ENCODE measurements at regions not wholly inside any gene's neighbourhood (a gene's known extent, or its start where the extent isn't known, plus 50 kb on each side); places are given as distances from the start of the nearest gene placed in this dataset.
"Not testable (repeated sequence)": the region's sequence is repeated elsewhere in the genome, so short reads cannot be mapped to it uniquely, and the experiment has no call there.

DNA sequence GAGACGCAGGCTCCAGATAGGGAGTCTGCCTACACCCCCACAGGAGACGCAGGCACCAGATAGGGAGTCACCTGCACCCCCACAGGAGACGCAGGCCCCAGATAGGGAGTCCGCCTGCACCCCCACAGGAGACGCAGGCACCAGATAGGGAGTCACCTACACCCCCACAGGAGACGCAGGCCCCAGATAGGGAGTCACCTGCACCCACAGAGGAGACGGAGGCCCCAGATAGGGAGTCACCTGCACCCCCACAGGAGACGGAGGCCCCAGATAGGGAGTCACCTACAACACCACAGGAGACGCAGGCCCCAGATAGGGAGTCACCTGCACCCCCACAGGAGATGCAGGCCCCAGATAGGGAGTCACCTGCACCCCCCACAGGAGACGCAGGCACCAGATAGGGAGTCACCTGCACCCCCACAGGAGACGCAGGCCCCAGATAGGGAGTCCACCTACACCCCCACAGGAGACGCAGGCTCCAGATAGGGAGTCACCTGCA, 77.2 kb upstream of the PPP2R2D start:
- not testable (repeated sequence) for DNase-seq

DNA sequence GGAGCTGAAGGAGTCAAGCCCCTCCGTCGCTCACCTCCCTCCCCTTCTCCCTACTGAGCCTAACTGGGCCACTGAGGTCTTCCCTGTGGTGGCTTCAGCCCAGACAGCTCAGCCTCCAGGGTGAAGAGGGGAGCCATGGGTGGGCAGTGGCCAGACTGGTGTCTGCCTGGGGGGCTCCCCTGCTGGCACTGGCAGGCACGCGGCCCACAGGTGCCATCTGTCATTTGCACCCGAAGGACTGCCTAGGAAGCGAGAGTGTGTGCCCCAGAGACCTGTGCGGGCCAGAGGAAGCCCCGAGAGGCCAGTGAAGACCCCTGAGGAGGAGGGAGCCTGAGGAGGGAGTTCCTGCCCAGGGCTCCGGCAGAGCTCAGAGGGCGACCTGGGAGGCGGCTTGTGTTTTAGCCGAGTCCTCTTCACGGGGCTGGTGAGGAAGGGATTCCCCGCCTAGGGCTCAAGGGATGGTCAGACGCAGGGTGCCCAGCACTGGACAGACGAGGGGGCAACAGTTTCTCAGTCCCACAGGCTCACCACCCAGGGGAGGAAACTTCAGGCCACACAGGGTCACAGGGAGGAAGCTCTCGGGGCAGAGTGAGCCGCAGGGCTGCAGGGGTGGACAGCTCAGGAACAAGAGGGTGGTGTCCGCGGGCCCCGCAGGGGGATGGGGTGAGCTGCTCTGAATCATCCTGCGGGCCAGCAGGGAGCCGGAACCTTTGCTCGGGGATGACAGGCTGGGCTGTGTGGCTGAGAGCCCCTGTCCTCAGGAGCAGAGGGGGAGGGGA, 76.2 kb upstream of the PPP2R2D start:
- no peak for DNase-seq

DNA sequence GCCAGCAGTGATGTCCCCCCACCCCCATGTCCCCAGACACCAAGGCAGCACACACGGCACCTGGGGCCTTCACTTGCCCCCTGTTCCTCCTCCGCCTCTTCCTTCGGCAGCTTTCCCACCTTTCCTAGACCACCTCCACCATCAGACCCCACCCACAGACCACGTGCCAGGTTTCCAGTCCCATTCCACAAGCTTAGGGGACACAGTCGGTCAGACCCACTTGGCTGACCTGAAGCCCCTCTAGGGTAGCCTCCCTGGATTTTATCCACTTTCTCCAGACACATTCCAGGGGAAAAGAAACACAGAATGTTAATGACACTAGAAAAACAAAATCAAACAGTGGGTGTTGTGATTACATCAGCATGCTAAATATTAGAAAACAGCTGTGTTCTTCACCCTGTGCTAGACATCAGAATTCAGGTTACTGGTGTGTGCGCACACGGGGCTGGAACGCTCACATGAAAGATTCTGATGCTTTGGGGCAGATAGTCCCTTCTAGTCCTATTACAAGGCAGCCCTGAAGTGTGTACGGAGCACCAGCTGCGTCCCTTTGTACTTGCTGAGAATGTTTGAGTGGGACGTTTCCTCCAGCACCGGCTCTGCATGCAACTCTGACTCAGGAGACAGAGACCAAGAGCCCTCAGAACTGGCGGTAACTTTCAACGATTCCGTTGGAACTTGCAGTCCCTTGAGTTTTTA, 75.5 kb upstream of the PPP2R2D start:
- DNase-seq = no peak

DNA sequence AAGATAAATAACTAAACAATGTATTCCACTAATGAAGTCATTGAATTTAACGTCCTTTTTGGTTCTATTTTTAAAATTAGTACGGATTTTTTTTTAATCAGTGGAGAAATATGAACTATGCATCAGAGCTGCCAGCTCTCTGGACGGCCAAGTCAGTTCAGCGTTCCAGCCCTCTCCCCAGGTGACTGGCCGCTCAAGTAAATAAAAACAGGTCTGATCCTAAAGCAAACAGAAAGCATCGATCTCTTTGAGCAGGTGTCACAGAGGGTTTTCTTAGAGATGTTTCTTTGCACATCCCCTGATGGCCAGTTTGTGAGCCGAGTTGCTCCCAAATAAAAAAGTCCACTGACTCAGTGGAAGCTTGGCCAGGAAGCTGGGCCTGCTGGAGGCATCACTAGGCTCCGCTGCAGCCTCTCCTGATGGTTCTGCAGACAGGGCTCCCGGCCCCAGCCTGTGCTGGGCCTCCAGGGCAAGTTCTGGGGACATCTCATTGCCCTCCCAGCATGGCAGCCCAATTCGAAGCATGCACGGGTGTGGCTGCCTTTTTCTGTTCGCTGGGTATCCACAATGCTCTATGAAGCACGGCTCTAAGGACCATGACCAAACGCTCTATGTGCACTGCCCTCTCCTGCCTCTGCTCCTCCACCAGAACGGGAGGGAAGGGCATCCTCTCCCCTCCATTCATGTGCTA, 74.7 kb upstream of the PPP2R2D start:
- no peak for DNase-seq

DNA sequence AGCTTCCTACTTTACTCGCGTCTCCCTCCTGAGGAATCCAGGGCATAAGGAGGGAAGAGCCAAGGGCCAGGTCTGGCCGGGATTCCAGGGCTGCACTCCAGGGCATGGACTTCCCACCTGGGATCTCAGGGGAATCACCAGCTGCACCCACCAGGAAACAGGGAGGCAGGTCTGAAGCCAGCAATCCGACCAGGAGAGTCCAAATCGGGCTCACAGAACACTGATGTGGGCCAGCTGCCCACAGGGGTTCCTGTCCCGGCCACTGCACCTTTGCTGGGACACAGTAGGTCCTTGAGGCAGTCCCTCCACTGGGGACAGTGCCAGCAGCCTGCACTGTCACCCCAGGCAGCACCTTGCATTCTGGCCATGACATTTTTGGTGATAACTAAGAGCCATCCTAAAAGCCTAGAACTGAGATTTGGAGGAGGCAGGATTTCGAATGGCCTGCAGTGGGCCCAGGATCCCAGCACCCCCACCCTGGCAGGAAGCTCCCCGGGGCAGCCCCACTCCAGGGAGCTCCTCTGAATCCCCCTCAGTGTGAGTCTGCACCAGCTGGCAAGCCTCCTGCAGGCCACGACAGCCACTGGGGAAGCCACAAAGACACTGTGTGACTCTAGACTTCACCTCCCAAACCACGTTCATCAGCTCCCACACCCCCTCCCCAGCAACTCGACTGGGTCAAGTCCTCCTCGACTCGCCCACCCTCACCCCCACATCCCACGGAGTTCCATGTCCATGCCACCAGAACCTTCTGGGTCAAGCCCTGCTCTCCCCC, 71.5 kb upstream of the PPP2R2D start:
- DNase-seq = no peak

DNA sequence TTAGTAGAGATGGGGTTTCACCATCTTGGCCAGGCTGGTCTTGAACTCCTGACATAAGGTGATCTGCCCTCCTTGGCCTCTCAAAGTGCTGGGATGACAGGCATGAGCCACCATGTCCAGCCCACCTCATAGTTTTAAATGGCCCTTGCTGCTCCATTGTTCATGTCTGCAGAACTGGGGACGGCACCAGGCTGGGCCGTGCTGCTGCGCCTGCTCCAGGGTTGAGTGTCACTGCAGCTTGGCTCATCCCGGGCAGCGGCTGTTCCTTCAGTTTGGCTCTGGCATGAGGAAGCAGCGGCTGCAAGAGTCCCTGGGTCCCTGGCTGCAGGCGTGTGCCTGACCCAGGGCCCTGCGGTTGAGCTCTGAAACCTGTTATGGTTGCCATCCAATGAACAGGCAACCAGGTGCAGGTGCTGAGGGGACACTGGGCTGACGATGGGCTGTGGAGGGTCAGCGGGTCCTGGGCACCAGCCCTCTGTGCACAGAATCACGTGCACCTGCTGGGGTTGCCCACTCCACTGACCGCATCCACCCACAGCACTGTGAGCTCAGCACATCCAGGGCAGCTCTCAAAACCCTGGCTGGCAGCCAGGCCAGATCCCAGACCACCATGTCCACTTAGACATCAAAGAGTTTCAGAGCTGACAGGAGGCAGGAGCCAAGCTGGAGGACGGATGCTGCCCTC, 70.2 kb upstream of the PPP2R2D start:
- no peak for DNase-seq

DNA sequence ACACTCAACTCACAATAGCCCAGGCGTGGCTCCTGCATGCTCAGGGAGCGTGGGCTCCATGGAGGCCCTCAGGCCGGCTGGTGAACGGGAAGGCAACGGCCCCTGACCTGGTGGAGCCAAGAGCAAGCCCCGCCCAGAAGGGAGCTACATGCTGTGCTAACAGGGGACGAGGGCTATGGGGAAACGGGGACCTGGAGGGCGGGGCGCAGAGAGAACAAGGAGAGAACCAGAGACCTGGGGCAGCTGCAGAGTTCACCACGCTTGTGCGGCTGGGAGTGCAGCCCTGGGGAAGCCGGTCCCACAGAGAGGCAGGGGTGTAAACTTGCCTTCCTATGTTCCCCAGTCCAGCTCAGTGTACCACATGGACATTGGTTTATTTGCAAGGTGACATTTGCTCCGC, 69.2 kb upstream of the PPP2R2D start:
- DNase-seq = no peak

DNA sequence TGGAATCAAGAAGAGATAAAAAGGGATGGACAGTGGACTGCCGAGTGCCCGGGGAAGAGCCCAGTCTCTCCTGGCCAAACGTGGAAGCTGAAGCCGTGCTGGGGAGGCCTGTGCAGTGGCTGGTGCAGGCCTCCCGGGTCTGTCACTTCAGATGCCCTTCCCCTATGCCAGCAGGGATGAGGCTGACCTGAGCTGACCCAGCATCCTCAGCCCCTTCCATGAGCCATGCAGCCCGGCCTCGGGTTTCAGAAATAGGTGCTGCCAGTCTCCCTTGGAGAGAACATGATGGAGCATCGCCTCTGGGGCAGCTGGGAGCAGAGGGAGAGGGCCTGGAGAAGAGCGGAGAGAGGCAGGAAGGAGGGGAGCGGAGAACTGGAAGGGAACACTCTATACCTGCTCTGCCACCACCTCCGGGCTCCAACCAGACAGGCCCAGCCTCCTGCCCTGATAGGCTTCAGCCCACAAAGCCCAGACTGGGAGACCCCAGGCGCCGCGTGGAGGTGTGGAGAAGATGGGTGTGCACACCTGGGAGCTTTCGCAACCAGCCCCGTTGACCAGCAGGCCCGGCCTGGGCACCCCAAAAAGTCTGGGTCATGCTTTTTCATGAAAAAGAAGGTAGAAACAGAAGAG, 68.6 kb upstream of the PPP2R2D start:
- no peak for DNase-seq

DNA sequence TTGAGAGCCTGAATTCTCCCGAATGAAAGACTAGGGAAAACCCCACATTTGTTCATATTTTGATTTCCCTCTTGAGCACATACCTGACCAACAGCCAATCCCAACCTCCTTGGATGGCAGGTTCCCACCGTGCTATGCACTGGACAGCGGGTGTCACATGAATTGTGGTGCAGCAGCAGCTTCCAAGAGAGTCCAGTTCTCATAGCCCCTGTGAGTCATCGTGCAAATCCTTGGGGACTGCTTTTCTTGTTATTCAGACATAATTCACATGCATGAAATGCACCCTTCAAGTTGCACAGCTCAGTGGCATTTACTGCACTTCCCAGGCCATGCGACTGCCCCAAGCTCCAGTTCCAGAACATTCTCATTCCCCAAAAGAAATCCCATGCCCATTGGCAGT, 67.8 kb upstream of the PPP2R2D start:
- DNase-seq = no peak

DNA sequence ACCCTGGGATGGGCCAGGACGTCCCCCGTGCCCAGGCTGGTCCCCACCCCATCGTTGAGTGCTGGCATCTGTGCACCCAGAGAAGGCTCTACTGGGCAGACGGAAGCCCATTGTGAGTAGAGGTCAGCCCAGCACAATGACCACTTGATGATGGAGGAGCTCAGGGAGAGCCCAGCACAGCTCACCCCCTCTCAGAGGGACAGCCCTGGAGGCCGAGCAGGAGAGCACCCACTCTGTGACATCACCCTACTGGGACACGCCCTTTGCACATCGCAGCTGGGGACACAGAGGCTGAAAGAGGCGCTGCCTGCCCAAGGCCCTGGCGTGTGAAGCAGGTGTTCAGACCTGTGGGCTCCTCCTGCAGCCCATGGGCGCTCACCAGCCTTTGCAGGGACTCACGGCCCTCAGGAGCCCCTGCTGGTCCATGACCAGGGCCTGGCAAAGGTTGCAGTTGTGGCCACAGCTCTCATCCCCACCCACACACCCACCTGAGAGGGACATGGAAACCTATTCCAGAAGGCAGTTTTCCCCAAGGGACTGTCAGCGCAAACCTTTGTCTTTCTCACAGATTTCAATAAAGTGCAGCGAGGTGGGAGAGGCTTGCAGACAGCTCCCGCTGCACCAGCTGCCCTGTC, 67.2 kb upstream of the PPP2R2D start:
- no peak for DNase-seq

DNA sequence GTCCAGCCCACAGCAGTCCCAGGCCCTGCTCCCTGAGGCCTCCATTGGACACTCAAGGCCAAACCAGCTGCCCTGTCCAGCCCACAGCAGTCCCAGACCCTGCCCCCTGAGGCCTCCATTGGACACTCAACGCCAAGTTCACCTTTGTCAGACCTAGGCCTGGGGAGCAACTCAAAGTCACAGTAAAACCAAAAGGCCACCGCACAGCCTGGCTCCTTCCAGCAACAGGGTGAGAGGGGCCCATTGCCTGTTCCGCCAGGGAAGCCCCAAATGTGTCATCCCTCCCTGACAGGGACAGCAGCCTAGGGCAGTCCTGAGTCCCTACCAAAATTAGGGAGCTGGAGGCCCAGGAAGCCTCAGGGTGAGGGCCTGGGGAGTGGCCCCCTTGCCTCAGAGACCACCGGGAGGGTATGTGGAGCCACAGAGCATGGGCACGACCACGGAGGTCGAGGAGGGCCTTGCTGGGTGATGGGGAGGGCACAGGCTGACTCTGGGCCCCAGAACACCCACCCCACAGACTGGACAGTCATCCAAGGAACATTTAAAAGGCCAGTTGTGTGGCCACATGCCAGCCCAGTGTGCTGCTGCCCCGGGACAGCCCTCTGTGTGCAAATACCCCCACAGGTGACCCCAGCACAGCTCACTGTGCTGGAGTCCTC, 66.5 kb upstream of the PPP2R2D start:
- no peak for DNase-seq

DNA sequence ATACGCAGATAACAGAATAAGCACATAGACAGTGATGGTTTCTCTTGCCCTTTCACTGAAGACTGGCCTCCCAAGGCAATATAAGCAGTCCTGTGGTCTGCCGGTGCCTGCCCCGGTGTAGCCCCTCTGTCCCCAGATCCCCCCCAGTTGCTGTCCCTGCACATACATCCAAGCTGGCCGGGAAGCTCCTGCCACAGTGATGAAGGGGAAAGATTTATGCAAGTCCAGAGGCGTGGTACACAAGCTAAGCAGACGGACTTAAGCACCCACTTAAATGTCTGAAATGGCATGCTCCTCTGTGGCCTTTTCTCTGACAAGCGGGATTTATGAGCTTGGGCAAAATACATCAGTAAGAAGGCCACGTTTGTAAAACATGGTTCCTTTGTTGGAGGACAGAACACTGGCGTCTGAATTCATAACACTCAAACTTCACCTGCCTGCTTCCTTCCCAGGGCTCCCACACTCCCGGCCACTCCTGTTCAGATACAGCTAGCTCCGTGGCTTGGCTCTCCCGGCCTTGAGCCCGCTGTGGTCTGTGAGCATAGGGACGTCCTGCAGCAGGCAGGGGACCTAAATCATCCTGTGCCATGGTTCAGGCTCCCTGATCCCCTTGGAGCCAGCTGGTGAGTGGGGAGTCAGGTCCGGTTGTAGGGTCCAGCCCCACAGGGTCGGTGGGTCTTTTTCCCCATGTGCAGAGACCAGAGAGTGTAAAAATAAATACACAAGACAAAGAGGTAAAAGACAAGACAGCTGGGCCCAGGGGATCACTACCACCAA, 61.7 kb upstream of the PPP2R2D start:
- DNase-seq = no peak

DNA sequence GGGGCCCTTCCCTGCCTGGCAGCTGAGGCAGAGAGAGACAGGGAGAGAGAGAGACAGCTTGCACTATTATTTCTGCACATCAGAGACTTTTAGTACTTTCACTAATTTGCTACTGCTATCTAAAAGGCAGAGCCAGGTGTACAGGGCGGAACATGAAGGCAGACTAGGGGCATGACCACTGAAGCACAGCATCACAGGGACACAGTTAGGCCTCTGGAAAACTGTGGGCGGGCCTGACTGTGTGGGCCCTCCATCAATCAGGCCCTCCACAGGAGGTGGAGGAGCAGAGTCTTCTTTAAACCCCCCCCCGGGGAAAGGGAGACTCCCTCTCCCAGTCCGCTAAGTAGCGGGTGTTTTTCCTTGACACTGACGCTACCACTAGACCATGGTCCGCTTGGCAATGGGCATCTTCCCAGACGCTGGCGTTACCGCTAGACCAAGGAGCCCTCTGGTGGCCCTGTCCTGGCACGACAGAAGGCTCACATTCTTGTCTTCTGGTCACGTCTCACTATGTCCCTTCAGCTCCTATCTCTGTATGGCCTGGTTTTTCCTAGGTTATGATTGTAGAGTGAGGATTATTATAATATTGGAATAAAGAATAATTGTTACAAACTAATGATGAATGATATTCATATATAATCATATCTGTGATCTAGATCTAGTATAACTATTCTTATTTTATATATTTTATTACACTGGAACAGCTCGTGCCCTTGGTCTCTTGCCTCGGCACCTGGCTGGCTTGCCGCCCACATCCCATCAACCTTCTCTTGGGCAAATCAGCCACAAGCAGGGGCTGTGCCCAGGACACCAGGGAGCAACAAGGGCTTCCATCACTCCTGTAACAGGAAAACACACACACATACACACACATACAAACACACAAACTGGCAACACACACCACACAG, 60.7 kb upstream of the PPP2R2D start:
- DNase-seq = not testable (repeated sequence)

DNA sequence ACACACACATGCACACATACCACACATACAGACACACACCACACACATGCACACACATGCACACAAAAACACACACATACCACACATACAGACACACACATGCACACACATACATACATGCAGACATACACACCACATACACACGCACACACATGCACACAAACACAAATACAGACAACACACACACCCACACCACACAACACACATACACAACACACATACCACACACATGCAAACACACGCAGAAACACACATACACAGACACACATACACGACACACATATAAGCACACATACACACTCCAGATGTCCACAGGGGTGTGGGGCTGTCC, 60.1 kb upstream of the PPP2R2D start:
- no peak for DNase-seq

DNA sequence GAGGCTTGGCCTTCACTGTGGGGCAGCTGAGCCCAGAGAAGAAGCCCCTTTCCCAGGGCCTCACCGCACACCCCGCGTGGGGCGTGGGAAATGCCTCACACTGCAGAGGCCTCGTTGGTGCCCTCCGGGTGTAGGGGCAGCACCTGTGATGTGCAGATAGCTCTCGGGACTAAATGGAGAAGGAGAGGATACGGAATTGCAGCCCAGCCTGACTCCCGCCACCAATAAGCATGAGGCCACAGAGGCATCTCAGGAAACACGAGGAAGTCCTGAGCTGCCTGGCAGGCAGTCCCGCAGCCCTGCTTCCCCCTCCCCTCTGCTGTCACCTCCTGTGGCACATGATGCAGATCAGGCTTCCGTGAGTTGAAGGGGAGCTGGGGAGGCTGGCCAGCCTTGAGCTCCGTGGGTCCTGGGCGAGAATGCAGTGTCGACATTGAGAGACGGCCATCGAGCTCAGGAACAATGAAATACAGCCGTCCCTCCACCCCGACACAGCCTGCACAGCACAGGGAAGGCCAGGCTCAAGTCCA, 59.6 kb upstream of the PPP2R2D start:
- no peak for DNase-seq

DNA sequence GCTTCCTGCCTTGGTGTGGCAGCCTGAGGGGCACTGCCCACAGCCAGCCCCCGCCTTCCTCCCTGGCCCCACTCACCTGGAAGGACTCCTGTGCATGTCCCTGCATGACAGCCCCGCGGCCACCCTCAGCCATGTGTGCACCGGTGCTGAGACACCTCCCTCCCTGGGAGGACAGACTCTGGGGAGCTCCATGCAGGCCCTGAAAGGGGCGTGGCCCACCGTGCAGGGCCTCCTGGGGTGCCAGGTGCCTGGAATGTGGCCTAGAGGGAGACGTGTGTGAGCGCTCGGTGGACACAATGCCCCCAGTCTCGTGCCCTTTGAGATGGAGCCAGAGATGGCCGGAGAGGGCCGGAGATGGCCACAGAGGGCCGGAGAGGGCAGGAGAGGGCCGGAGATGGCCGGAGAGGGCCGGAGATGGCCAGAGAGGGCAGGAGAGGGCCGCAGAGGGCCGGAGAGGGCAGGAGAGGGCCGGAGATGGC, 59.1 kb upstream of the PPP2R2D start:
- no peak for DNase-seq

DNA sequence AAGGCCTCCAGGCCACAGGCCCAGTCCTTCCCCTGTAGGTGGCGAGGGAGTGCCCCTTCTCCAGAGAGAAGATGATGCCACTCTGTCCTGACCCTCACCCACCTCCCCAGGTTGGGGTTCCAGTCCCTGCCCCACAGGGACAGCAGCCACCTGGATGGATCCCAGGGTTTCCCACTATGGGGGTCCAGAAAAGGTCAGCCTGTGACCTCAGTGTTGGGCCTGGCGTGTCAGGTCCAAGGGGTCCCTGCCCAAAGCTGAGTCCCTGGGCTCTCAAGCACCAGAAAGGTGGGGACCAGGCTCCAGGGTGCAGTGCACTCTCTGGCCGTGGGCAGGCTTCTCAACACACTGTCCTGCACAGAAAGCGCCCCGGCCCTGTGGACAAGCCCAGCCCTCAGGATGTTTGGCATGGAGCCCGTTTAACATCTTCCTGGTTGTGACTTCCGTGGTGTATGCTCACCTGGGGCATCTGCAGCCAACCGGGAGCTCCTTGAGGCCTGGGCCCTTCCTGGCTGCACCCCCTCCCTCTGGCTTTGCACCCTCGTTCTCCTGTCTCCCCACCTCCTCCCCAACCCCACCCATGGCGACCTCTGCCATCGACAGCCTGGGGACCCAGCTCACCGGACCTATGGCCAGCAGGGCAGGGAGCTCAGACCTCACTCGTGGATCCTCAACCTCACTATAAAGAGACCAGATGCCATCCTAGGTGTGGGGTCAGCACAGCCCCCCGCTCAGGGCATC, 58.3 kb upstream of the PPP2R2D start:
- no peak for DNase-seq

DNA sequence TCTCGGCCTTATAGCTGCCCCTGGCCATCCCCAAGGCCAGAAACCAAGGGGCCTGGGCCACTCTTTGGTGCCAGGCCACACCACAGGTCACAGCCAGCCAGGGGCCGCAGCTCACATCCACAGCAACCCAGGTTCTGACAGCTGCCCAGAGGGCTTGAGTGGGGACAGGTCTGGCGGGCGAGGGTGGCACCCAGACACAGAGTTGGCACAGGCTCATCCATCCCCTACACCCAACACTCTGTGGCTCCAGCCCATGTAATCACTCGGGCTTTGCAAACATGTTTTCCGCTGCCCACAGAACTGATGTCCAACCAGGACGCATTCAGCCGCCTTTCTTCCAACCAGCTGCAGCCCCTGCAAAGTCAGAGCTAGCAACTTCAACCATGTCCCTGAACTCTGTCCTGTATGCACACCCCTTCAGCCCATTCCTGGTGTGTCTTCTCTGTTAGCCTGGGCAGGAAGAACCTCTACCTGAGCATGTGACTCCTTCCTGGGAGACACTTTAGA, 57.7 kb upstream of the PPP2R2D start:
- DNase-seq = no peak
